Mesenteric fat pad (tissue), 1 donor: ENCODE measurements at regions not wholly inside any gene's neighbourhood (a gene's known extent, or its start where the extent isn't known, plus 50 kb on each side); places are given as distances from the start of the nearest gene placed in this dataset.

ENCODE experiments used
- DNase-seq: peaks from one replicate; pipeline ENCODE4 v3.0.0-alpha.2; 2020; ENCODE audit warnings: low spot score
- donor health status: DM: yes; HTN: yes; CAD: no.

DNA sequence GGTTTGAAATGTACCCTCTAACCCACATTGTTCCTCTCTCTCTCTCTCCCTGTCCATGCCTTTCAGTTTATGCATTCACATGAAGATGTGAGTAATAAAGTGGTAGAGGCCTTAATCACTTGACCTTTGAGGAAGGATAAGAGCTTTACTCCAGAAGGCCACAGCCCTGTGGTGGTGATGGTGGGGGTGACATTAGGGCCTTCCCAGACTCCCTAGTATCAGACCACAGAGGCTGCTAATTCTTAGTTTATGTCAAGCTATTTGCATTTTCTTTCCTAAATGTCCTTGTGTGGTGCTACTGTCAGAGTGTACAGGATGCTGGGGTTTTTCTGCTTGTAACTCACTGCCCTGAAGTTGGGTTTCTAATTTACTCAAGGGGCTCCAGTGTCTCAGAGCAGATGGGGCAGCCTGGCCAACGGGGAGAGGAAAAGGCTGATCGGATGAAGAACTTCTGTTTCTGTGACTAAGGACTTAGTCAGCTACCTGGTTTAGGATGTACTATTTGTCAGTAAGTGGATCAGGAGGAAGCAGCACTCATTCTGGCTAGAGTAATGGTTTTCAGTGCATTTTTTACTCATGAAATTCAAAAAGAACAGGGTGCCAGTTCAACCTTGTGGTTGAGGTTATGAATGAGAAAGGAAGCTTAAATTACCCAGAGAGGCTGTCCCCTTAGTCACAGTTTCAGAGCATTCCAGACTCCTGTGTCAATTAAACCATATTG lies 509.6 kb upstream of the DIPK2B start:
- DNase-seq, result no peak

DNA sequence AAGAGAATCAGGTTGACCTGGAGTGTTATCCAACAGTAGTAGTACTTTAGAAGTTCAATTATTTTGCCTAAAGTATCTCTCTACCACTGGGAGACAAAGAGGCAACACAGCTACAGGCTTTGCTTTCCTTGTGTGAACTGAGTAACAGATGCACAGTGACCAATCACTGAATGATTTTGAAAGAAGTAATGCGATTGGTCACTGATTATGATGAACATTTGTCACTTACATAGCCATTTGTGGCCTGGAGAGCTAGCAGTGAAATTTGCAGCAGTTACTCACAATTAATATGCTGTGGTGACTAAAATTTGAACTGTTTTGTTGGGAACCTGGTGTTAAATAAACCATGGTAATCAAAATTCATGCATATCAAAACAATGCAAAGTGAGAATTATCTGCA lies 508.7 kb upstream of the DIPK2B start:
- no peak for DNase-seq

DNA sequence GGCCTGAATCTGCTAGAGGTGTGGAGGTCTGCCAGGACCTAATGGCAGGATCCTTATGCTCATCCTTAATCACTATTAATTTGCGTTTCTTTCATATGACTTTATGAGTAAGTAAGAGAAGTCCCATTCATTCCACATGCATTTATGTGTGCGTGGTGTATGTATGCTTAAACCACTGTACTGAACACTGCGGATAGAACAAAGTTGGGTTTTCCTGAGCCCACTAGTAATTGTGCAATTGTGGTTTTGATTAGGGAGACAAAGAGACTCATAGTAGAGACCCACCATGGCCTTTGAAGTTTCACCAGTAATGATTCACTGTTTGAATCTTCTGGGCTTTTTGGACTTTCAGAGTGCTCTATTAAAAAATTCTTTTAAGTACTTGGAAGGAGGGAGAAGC lies 498.5 kb upstream of the DIPK2B start:
- no peak for DNase-seq

DNA sequence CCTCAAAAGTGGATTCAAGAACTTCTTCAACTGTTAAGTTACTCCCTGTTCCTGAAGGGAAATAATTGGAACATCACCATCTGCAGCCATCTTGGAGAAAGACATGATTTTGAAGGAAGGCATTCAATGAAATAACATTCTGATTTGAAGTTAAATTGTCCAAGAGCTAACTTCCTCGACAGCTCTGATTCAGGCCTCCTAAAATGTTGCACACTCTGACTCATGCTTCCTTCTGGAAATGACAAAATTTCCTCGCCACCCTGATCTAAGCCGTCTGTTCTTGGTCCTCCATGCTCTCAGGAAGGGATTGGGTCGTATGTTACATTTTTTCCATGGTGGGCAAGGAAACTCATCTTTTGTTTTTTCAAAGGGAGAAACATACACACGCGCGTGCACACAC lies 496.9 kb upstream of the DIPK2B start:
- no peak for DNase-seq

DNA sequence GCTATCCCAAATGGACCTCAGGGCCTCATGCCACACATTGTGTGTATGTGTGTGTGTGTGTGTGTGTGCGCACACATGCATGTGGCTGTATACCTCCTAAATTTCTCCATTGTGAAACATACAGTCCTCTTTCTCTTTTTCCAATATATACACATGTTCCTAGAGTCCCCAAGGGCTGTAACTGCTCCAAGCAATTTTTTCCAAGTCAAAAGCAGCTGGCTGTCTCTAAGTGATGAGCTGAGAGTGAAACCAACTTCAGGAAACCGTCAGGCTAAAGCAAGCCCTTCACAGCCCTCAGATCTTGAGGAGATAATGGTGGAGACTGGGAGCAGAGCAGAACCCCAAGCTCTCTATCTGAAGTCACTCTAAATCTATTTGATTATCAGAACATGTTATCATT lies 496.1 kb upstream of the DIPK2B start:
- no peak for DNase-seq

DNA sequence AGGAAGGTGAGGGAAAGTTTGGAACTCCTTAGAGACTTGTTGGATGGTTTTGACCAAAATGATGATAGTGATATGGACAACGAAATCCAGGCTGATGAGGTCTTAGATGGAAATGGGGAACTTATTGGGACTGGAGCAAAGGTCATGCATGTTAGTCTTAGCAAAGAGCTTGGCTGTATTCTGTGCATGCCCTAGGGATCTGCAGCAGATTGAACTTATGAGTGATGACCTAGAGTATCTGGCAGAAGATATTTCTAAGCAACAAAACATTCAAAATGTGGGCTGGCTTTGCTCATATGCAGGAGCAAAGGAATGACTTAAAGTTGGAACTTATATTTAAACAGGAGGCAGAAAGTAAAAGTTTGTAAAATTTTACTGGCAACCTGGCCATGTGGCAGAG lies 489.3 kb upstream of the DIPK2B start:
- DNase-seq, result no peak

DNA sequence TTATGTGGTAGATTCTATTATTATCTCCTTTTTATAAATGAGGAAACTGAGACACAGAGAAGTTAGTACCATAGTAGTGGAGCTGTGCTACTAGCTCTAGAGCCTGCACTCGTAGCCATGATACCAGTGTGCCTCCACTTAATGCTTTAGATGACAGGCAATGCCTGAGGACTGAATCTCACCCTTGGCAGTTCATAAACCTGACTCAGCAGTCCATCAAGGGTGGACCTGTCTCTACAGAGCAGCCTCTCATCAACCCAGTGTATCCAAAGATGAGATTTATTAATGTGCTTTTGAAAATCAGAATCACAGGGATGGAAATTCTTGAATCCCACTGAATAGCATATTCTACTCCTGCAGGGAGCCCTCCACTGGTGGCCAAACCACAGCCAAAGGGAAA lies 483.2 kb upstream of the DIPK2B start:
- DNase-seq, result no peak

DNA sequence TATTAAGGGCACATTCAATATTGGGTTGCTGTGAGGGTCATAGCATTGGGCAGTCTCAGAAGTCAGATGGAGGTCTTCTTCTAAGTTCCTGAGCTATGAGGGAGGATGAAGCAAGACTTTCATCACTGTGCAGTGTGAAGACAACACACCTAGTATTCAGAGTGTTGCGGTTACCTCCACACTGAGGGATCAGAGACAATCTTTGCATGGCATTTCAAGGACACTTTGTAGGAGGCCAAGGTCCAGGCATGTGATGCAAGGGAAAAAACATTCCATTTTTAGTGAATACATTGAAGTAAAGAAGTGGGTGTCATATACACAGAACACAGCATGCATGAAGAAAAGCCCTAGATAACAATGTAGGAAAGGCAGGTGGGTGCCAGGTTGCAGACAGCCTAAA lies 481.2 kb upstream of the DIPK2B start:
- DNase-seq, result no peak

DNA sequence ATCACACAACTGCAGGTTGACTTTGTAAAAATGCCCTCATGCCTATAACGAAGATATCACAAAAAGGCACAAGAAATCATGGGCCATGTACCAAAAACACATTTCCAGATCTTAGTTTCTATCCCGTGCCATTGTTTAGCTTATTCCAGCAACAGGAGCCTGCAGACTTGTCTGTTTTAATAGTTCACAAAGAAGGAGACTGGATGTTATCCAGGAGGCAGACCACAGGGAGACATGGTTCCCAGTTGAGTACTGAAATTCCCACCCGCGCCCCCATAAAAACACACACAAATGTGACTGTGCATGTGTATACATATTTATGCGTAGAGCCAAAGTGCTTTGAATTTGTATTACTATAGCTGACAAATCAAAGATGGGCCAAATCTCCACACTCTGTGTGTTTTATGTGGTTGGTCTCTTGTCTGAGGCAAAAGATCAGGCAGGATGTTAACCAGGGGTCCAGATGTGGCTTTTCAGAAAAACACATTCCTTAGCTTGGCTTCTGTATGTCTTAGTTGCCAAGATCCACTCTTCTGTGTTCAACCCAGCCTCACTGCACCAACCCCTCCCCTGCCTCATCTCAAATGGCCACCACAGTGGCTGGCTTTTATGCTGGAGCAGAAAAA lies 469.2 kb upstream of the DIPK2B start:
- no peak for DNase-seq

DNA sequence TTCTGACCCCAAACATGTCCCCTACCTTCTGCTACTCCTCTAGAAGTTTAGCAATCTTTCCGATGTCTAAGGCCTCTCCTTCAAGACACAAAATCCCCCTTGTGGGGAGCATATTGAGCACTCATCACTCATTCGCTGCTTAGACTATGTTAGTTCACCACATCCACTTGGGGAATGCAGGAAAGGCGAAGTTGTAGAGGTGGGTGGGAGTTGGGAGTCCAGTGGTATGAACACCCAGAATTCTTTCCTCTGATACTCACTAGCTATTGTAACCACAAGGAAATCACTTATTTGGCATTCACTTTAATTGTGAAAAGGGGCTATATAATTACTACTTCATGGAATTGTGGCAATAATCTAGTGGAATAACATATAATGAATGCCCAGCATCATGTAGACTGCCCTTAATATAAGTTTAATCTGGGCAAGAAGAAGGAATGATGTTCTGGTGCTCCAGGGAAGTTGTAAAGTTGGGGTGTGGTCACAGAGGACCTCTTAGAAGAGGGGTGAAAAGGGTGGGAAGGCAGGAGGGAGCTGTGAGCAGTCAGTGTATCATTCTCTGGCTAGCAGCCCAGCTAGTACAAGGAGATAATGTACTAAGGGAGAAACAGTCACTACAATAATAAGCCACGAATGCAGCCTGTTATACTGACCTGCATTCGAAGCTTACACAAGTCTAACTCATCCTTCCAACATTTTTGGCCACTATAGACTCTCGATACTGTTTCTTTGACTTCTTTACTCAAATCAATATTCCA lies 468.2 kb upstream of the DIPK2B start:
- DNase-seq, result no peak

DNA sequence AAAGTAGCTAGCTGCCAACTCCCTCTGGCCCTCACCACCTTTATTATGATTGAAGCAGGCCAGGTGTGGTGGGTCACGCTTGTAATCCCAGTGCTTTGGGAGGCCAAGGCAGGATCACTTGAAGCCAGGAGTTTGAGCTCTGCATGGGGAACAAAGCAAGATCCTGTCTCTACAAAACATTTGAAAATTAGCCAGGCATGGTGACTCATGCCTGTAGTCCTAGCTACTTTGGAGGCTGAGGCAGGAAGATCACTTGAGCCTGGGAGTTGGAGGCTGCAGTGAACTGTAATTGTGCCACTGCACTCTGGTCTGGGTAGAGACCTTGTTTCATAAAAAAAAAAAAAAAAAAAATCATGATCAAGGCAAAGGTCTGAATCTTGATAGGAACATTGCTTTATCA lies 467.0 kb upstream of the DIPK2B start:
- DNase-seq, result no peak

DNA sequence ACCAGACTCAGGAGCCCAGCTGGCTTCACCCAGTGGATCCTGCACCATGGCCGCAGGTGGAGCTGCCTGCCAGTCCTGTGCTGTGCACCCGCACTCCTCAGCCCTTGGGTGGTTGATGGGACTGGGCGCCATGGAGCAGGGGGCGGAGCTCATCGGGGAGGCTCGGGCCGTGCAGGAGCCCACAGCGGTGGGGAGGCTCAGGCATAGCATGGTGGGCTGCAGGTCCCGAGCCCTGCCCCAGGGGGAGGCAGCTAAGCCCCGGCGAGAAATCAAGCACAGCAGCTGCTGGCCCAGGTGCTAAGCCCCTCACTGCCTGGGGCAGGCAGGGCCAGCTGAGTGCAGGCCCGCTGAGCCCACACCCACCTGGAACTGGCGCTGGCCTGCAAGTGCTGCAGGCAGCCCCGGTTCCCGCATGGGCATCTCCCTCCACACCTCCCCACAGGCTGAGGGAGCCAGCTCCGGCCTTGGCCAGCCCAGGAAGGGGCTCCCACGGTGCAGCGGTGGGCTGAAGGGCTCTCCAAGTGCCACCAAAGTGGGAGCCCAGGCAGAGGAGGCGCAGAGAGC lies 464.1 kb upstream of the DIPK2B start:
- DNase-seq, result no peak

DNA sequence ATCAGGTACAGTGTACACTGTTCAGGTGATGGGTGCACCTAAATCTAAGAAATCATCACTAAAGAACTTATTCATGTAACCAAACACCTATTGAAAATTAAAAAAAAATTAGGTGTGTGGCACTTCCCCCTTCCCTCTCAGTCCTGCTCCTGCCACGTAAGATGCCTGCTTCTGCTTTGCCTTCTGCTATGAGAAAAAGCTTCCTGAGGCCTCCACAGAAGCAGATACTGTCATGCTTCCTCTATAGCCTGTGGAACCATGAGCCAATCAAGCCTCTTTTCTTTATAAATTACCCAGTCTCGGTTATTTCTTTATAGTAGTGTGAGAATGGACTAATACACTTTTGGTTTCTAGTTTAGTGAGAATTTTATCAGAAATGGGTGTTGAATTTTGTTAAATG lies 459.8 kb upstream of the DIPK2B start:
- no peak for DNase-seq

DNA sequence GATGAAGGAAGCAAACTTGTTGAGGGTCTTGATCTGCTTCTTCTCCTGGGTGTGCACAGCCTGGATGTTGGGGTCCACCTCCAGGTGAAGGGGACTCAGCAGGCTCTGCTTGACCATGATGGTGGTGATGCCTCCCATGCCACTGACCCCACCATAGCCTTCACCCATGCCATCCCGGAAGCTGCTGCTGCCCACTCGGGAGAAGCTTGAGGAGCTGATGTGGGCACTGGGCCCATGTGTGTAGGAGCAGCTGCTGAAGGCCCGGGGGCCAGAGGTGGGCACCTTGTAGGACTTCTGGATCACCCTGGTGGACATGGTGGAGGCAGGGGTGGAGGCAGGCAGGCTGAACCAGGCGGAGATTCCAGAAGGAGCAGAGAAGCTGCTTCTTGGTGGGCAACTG lies 432.7 kb upstream of the DIPK2B start:
- no peak for DNase-seq

DNA sequence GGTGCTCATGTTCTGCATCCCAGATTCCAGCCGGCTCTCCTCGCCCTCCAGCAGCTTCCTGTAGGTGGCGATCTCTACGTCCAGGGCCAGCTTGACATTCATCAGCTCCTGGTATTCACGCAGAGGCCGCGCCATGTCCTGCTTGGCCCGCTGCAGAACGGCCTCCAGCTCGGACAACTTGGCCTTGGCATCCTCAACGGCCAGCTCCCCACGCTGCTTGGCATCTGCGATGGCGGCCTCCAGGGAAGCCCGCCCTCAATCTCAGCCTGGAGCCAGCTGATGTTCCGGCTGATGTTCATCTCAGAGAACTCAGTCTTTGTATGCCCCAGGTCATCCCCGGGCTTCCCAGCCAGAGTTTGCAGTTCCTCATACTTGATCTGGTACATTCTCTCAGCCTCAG lies 431.8 kb upstream of the DIPK2B start:
- DNase-seq, result no peak

DNA sequence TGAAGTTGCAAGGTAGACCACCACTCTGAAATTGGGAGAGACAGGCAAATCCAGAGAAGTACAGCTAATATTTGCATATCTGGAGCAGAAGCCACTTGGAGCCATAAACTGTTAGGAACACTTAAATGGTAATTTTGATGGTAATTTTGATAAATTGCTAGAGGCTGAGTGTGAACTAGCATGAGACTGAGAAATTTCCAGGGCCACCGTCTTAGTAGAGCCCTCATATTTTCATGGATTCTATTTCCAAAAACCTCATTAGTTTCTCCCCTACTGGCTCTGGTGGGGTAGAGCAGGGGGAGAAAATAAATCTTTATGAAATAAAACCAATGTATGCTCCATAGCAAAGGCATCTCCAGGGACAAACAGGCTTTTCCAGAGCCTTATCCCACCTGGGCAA lies 429.4 kb upstream of the DIPK2B start:
- DNase-seq, result no peak

DNA sequence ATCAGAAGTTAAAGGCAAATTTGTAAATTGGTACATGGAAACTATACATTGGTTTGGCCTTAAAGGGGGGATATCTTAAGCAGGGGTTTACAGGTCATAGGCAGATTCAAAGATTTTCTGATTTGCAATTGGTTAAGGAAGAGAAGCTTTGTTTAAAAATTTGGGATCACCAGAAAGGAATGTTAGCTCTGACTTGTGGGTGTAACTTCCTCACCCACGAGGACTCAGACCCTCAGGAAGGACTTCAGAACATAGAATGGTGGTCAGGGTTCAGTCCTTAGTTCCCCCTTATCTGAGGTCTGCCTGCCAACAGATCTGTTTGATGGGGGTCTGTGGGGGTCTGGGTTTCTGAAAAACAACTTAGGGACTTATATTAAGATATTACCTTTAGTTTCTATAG lies 427.4 kb upstream of the DIPK2B start:
- no peak for DNase-seq

DNA sequence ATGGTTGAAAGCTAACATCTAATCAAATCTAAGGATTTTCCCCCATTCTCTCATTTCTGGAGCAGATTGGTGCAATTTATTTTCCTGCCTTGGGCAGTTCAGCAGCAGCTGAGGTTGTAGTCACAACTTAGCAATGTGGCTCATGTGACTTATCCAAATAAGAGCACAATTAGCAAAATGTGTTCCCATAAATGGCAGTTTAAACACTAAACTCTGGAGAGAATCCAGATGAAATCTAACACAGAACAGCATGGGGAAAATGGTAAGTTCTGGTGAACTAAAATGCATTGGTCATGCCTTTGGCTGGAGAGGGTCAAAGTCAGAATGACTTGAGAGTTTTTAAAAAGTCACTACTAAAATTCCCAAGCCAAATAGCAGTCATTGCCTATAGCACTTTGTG lies 422.6 kb upstream of the DIPK2B start:
- no peak for DNase-seq

DNA sequence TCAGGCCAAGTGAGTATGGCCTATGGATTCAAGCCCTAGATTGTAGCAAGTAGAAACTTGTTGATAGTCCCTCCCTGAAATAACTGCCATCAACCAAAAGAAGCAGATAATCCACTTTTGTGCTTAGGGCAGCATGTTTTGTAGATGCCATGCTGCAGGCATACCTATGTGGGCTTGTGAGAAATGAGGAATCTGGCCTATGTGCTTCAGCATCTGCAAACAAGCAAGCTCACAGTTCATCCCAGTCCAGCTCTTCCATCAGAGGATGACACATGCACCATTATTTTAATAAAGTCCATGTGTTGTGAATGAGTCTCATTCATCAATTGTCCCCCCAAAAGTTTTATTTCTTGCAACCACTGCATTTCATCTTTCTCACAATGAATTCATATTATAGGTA lies 421.9 kb upstream of the DIPK2B start:
- no peak for DNase-seq

DNA sequence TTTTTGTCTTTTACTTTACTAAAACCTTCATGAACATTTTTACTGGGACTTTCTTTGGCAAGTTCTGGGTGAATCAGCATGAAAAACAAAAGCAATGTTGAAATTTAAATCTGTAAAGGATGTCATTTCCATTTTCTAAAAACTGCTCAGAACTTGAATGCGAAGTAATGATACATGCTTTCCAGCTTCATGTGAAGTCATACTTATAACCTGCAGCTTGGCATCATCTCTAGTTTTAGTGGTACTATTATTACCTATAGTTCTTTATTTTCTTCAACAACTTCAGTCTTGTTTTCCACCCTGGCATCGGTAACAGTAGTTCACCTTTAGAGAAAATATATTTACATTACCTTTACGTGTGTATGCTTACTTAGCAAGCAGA lies 421.4 kb upstream of the DIPK2B start:
- no peak for DNase-seq

DNA sequence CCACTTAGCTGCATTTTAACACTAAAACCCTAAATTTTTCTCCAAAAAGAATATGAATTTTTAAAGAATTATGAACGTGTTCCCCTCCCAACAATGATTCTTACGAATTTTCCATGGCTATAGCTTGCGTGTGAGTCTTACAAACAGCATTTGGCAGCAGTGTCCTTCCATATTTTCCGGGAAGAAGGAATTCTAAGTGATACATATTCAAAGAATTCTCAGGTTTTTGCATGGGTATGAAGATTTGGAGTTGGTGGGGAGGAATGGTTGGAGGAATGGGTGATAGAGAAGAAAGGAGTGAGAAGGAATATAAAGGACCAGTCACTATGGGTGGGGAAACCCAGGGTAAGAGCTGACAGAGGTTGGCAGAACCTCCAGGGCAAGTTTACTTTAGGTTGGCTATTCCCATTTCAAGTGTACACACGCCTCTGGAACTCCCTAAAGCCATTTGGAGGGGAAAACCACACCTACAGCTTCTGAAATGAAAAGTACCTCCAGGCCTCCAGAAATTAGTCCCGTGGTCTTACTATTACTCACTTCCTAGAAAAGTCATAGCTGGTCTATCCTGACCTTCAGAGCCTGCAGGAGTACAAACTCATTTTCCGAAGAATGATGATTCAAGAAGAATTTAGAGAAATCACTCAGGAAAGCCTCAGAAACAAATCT lies 420.8 kb upstream of the DIPK2B start:
- DNase-seq, result no peak

DNA sequence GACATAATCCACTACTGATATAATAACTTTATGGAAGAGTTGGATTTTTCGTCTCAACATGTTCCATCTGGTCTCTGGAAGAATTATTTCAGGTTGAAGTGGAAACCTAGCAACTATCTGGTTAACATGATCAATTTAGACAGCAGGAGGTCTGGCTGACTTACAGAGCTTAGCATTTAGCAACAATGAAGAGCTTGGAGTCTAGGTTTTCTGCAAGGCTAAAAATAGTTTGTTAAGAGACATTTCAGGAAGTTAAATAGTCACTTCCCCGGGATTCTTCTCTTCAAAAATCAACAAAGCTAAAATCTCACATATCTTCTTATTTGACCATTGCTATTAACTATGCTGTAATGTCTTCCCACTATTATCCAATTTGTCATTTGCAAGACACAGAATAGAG lies 418.6 kb upstream of the DIPK2B start:
- no peak for DNase-seq
